Heart right ventricle (tissue), 16 donors: ENCODE measurements at regions not wholly inside any gene's neighbourhood (a gene's known extent, or its start where the extent isn't known, plus 50 kb on each side); places are given as distances from the start of the nearest gene placed in this dataset.

ENCODE experiments used
- ATAC-seq, 8 donors: fragments of 200-7000 bp; cut with Tn5 transposase; one replicate each; pipeline ENCODE4 v1.9.1; 2020; ENCODE audit warnings: mild to moderate bottlenecking in 8 of 8, moderate library complexity in 8 of 8, moderate number of reproducible peaks in 1 of 8
- DNase-seq, 2 donors: peaks; one replicate each; pipeline ENCODE4 v3.0.0-alpha.2; 2020
- H3K27ac ChIP-seq, 10 donors: fragments of 200-600 bp; sonication (generic) in 2 of 10; one replicate each; pipeline versions ENCODE4 v1.5.0 to v1.8.0; 2020 to 2022; ENCODE audit warnings: mild to moderate bottlenecking in 3 of 10
- H3K27me3 ChIP-seq, 7 donors: fragments of 200-600 bp; one replicate each; pipeline ENCODE4 v1.8.0; 2021 to 2022; ENCODE audit warnings: mild to moderate bottlenecking in 2 of 7
- H3K36me3 ChIP-seq, 9 donors: fragments of 200-600 bp; sonication (generic) in 1 of 9; one replicate each; pipeline versions ENCODE4 v1.5.0 to v1.8.0; 2020 to 2022; ENCODE audit warnings: mild to moderate bottlenecking in 2 of 9
- H3K4me1 ChIP-seq, 9 donors: fragments of 200-600 bp; sonication (generic) in 1 of 9; one replicate each; pipeline versions ENCODE4 v1.5.0 to v1.8.0; 2020 to 2022; ENCODE audit warnings: mild to moderate bottlenecking in 4 of 9
- H3K4me3 ChIP-seq, 10 donors: fragments of 200-600 bp; sonication (generic) in 2 of 10; one replicate each; pipeline versions ENCODE4 v1.5.0 to v1.8.0; 2020 to 2022; ENCODE audit warnings: mild to moderate bottlenecking in 7 of 10, moderate library complexity in 2 of 10
- H3K9me3 ChIP-seq, 11 donors: fragments of 200-600 bp in 10 of 11; sonication (generic) in 2 of 11; one replicate each; pipeline versions ENCODE4 v1.5.0 to v1.8.0; 2013 to 2022; ENCODE audit warnings: mild to moderate bottlenecking in 2 of 11, control low read depth in 1 of 11, moderate library complexity in 1 of 11
- WGBS, 2 donors: extraction: QIAGEN DNeasy Blood & Tissue Kit; methylation state at CpG; one replicate each; pipeline ENCODE4 v1.1.7; 2013; ENCODE audit warnings: inconsistent platforms in 1 of 2; 5-methylcytosine and 5-hydroxymethylcytosine counted together
- intact Hi-C, 10 donors: fragments of 100-400 bp; cut with DNase I; formaldehyde crosslinking; loops; one replicate each; pipeline versions ENCODE4 v1.11.1 to v1.14.2; 2022
- TF ChIP-seq, protein P1 (sequence below), 9 donors: fragments of 200-600 bp; sonication (generic) in 2 of 9; IDR thresholded peaks; one replicate each; pipeline versions ENCODE4 v1.5.0 to v1.8.0; 2021 to 2022; ENCODE audit warnings: antibody characterized with exemption in 9 of 9, mild to moderate bottlenecking in 5 of 9, moderate library complexity in 1 of 9
- donor health status: Arrhythmogenic right ventricular cardiomyopathy.
- donor health status: ischemic (EF 13 %, LVEDD 7.1; RV severe dilation, severe dysfunction).
- donor health status: healthy with polysubstance abuse.
- donor health status: DM: no; HTN: yes; CAD: no.
- donor health status: DM: no; HTN: no; CAD: no.
- donor health status: ischemic (EF 25% LVEDD 6.9; RV normal size, moderate dysfunction).
- donor health status: ischemic (EF 25% LVEDD 5.7; RV mildly dilated, moderate dysfunction).
- donor health status: healthy.
- donor health status: DM: yes; HTN: yes; CAD: no.
- donor health status: Ischemic cardiomyopathy.
- donor health status: ischemic (EF 35%, LVEDD 5.7; RV mildly dilated, moderate dysfunction).
- donor health status: nonischemic (EF 11% LVEDD 7.7; RV severe dilation, severe dysfunction).
- donor health status: DM: yes; HTN: yes; CAD: no.
- donor health status: PGD.
- donor health status: ischemic (EF 29% LVEDD 5.4; RV normal size, mild dysfunction).
- donor health status: nonischemic (EF 23%, LVEDD 6.1; RV moderate dilation, normal function).

DNA sequence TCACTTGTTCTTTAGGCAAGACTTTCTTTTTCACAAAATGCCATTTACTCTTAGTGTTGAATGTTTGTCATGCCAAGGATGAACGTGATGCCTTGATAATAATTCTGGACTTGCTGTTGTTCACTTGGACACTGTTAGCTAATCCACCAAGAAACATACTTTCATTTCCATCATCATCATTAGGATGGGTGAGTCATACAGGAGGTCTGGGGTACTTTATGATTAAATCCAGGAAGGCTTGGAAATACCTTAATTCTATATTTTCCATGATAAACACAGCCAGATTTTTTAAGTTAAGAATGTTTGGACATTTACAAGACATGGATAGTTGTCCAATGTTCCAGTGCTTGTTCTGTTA is 260.7 kb upstream of the GIMD1 start:
- Histone ChIP-seq H3K9me3 (peaks cover 0 to 2% (median 0%) of the 10 kb centered on the region in 11 donors), H3K27ac (no peak overlapping the region), H3K4me3 (no peak overlapping the region), H3K27me3 (no peaks in the 10 kb centered on the region), H3K36me3 (no peaks in the 10 kb centered on the region), H3K4me1 (no peaks in the 10 kb centered on the region)
- ATAC-seq (no peak), DNase-seq (no peak)
- TF ChIP-seq, protein P1, sequence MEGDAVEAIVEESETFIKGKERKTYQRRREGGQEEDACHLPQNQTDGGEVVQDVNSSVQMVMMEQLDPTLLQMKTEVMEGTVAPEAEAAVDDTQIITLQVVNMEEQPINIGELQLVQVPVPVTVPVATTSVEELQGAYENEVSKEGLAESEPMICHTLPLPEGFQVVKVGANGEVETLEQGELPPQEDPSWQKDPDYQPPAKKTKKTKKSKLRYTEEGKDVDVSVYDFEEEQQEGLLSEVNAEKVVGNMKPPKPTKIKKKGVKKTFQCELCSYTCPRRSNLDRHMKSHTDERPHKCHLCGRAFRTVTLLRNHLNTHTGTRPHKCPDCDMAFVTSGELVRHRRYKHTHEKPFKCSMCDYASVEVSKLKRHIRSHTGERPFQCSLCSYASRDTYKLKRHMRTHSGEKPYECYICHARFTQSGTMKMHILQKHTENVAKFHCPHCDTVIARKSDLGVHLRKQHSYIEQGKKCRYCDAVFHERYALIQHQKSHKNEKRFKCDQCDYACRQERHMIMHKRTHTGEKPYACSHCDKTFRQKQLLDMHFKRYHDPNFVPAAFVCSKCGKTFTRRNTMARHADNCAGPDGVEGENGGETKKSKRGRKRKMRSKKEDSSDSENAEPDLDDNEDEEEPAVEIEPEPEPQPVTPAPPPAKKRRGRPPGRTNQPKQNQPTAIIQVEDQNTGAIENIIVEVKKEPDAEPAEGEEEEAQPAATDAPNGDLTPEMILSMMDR (IDR thresholded peaks at IDR 0.05), result no peak
- intact Hi-C loops, result no loop called here
- 22 to 39% methylated on average over 1 of the region's 1 CpG for WGBS, 2 donors

DNA sequence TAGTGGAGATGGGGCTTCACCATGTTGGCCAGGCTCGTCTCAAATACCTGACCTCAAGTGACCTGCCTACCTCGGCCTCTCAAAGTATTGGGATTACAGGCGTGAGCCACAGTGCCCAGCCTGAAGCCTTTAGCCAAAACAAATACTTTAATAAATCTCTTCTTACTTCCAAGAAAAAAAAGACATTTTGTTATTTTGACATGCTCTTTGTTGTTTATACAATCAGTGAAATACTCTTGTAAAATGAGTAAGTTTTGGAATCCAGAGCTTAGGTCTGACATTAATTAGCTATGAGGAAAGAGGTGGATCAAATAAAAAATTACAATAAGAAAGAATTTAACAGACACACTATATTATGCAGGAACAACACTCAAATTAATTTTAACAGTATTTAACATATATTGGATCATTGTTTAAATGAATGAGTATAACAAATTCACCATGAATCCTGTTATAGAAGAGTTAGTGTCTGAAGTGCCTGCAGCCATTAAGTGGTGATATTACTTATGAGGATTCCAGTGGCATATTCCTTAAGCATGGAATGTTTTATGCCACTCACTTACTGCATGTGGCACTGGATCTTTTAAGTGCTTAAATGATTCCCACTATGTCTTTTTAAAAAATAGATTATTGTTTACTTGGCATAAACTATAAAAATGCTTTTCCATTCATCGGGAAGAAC is 260.1 kb upstream of the GIMD1 start:
- Histone ChIP-seq H3K27ac (no peak overlapping the region), H3K36me3 (no peaks in the 10 kb centered on the region), H3K9me3 (no peaks in the 10 kb centered on the region), H3K4me1 (no peaks in the 10 kb centered on the region), H3K27me3 (no peaks in the 10 kb centered on the region), H3K4me3 (no peak overlapping the region)
- intact Hi-C loops, result no loop called here
- DNase-seq, result no peak
- 63 to 74% methylated on average over 4 of the region's 4 CpGs for WGBS, 2 donors
- no peak for ATAC-seq
- TF ChIP-seq, protein P1 (IDR thresholded peaks at IDR 0.05), result no peak

DNA sequence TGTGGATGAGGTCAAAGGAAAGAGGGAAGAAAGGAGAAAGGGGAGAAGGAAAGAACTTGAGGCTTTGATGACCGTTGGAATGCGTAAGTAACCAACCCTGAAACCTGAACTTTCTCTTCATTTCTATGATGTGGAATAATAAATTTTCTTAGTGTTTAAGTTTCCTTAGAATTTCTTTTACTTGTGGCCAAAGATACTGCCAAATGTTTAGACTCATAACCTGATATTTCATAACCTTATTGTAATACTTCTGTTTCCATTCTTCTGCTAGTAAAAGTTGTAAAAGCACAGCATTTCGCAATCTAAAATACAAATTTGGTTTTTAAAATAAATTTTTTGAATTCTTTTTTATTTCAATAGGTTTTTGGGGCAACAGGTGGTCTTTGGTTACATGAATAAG is 258.5 kb upstream of the GIMD1 start:
- ATAC-seq, result no peak
- no peaks in the 10 kb centered on the region for H3K27me3 ChIP-seq
- no peaks in the 10 kb centered on the region for H3K4me1 ChIP-seq
- no peak overlapping the region for H3K4me3 ChIP-seq
- no peak for DNase-seq
- H3K27ac ChIP-seq, result no peak overlapping the region
- WGBS, 2 donors, result 82 to 87% methylated on average over 3 of the region's 3 CpGs
- H3K36me3 ChIP-seq, result no peaks in the 10 kb centered on the region
- TF ChIP-seq, protein P1 (IDR thresholded peaks at IDR 0.05), result no peak
- intact Hi-C loops, result no loop called here
- H3K9me3 ChIP-seq, result no peaks in the 10 kb centered on the region

DNA sequence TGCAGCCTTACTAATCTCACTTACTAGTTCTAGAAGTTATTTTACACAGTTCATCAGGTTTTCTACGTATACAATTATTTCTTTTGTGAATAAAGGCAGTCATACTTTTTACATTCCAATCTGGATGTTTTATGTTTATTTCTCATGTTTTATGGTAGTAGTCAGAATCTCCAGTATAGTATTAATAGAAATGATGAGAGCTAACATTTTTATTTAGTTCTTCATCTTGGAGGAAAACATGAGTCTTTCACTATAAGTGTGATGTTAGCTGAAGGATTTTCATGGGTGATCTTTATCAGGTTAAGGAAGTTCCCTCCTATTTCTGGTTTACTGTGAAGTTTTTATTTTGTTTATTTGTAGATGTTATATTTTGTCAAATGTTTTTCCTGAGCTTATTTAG is 256.1 kb upstream of the GIMD1 start:
- Histone ChIP-seq H3K27me3 (no peaks in the 10 kb centered on the region), H3K4me1 (no peaks in the 10 kb centered on the region), H3K36me3 (no peaks in the 10 kb centered on the region), H3K4me3 (no peak overlapping the region), H3K9me3 (peaks cover 0 to 3% (median 0%) of the 10 kb centered on the region in 11 donors), H3K27ac (no peak overlapping the region)
- TF ChIP-seq, protein P1 (IDR thresholded peaks at IDR 0.05), result no peak
- intact Hi-C loops, result no loop called here
- DNase-seq (no peak), ATAC-seq (no peak)
- 77 to 80% methylated on average over 1 of the region's 1 CpG for WGBS, 2 donors
